Activated CD4-positive, alpha-beta T cell treated with anti-CD3 and anti-CD28 coated beads, Interleukin-2, amount 10 ng/mL, durations not matched to agents 7 days and 5 days (primary cell): ENCODE measurements at regions not wholly inside any gene's neighbourhood (a gene's known extent, or its start where the extent isn't known, plus 50 kb on each side); places are given as distances from the start of the nearest gene placed in this dataset.

Source experiments
- CTCF ChIA-PET: fragments of 350-600 bp; sonication (Branson Sonifier 250); formaldehyde crosslinking; loops from one replicate; lab custom pipeline; 2021; ENCODE audit warnings: antibody characterized with exemption; lab: Charles Lee
- POLR2A ChIA-PET: fragments of 350-600 bp; sonication (Branson Sonifier 250); formaldehyde crosslinking; loops from one replicate; lab custom pipeline; 2021; ENCODE audit warnings: antibody characterized with exemption; lab: Charles Lee
- DNase-seq: peaks from one replicate; pipeline ENCODE4 v3.0.0-alpha.2; 2020
- H3K27ac Mint-ChIP-seq: one replicate; pipeline ENCODE4 v1.8.0; 2021; ENCODE audit warnings: mild to moderate bottlenecking, moderate library complexity, mixed read lengths
- H3K27me3 Mint-ChIP-seq: one replicate; pipeline ENCODE4 v1.8.0; 2021; ENCODE audit warnings: mixed read lengths
- H3K36me3 Mint-ChIP-seq: one replicate; pipeline ENCODE4 v1.8.0; 2021; ENCODE audit warnings: low read depth, mixed read lengths
- H3K4me1 Mint-ChIP-seq: one replicate; pipeline ENCODE4 v1.8.0; 2021; ENCODE audit warnings: mixed read lengths
- H3K4me3 Mint-ChIP-seq: one replicate; pipeline ENCODE4 v1.8.0; 2021; ENCODE audit warnings: mild to moderate bottlenecking, moderate library complexity, mixed read lengths
- H3K9me3 Mint-ChIP-seq: one replicate; pipeline ENCODE4 v1.8.0; 2021; ENCODE audit warnings: mixed read lengths

DNA sequence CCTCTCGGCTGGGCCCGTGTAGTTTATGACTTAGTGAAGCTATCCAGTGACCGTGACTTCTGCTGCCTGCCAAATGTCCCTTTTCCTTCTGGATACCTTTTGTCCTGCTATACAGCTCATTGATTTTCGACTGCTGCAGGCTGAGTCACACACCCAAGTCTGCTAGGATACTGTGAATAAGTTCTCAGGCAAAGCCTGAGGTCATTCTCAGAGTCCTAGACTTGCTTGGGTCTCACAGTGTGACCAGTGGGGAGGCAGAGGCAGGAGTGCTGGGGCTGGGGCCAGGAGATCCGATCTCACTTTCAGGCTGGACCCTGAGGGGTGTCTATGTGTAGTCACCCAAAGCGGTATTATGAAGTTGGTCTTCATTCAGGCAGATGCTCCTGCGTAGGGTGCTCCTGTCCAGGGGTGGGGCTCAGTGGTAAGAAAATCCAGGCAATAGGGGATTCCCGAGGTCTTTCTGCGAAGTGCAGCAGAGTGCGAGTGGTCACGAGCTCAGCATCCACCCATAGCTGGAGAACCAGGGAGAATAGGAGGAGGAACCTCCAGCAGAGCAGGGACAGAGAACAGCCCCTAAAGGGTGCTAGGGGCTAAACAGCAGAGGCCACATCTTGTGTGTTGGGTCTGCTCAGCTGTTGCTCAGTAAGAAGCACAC is 268.6 kb upstream of the NCKAP5 start:
- Mint-ChIP-seq H3K27me3 (no peaks in the 10 kb centered on the region), H3K4me3 (no peak overlapping the region), H3K36me3 (no peaks in the 10 kb centered on the region), H3K9me3 (no peaks in the 10 kb centered on the region), H3K27ac (no peak overlapping the region), H3K4me1 (no peaks in the 10 kb centered on the region)
- POLR2A ChIA-PET: no interaction called here
- CTCF ChIA-PET: no interaction called here
- no peak for DNase-seq

DNA sequence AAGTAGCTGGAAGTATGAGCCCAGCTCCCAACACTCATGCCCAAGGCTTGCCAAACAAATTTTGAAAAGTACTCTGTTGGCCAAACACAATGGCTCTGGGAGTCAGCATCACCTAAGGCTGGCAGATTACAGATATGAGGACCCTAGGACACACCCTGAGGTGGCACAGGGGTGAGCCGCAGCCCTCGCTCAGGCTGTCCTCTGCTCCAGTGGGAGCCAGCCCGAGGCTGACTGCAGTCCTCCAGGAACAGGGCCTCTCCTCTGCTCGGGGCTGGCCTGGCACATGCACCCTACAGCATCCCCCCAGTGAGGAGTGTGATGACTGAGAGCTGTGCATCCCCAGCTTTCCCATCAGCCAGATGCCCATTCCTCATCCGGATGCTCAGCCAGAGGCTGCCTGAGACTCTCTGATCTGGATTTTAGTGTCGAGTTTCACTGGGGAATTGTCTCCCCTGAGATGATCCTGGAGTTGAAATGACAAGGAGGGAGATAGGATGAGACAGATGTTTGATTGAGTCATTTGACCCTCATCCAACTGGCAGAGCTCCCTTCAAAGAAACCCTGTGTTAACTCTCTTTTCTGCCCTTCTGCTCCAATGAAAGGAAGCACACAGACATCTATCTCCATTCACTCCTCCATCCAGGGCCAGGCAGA is 269.3 kb upstream of the NCKAP5 start:
- no peak for DNase-seq
- Mint-ChIP-seq H3K4me1 (no peaks in the 10 kb centered on the region), H3K4me3 (no peak overlapping the region), H3K27ac (no peak overlapping the region), H3K36me3 (no peaks in the 10 kb centered on the region), H3K9me3 (no peaks in the 10 kb centered on the region), H3K27me3 (no peaks in the 10 kb centered on the region)
- POLR2A ChIA-PET: no interaction called here
- CTCF ChIA-PET: no interaction called here

DNA sequence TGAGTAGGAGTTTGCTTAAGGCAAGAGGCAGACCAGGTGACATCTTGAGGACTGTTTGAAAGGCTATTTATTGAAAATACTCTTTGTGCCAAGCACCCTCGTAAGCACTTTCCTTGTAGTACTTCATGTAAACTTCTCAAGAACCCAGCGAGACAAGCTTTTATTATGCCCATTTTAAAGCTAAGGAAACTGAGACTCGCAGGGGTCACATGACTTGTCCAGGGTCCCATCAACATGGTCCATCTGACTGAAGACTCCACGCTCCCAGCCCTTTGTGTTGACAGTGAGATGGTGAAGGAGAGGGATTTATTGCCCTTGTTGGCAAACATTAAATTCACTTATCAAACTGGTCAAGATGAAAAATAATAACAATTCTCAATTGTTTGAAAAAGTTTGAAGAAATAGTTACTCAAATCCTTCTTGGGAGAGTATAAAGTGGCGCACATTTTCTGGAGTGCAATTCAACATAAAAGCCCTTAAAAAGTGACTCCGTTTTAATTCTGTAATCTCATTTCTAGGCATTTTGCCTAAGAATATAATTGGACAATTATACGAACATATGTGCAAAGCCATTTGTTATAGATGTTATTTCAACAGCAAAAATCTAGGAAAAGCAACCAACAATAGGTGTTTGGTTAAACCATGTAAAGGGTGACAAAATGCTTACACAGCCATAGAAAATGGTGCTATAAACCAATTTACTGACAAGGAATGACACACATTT is 270.5 kb upstream of the NCKAP5 start:
- H3K4me1 Mint-ChIP-seq: no peaks in the 10 kb centered on the region
- no peak for DNase-seq
- CTCF ChIA-PET: no interaction called here
- H3K27ac Mint-ChIP-seq: no peak overlapping the region
- no peak overlapping the region for H3K4me3 Mint-ChIP-seq
- no peaks in the 10 kb centered on the region for H3K27me3 Mint-ChIP-seq
- H3K36me3 Mint-ChIP-seq: no peaks in the 10 kb centered on the region
- POLR2A ChIA-PET: no interaction called here
- H3K9me3 Mint-ChIP-seq: no peaks in the 10 kb centered on the region

DNA sequence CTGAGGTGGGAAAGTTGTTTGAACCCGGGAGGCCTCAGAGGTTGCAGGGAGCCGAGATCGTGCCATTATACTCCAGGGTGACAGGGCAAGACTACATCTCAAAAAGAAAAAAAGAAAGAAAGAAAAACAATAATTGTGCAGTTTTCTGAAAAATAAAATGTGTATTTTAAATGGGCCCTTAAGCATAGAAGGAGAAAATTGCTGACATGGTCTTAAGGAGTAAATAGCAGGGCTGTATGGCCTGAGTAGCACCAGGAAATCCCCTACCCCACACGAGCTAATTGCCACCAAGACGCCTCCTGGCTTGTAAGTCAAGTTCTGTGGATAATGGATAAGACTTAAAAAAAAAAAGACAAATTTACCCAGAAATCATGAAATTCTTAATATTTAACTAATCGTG is 271.4 kb upstream of the NCKAP5 start:
- no peak overlapping the region for H3K27ac Mint-ChIP-seq
- no peak for DNase-seq
- H3K9me3 Mint-ChIP-seq: no peaks in the 10 kb centered on the region
- H3K27me3 Mint-ChIP-seq: no peaks in the 10 kb centered on the region
- ChIA-PET CTCF (no interaction called here), POLR2A (no interaction called here)
- H3K36me3 Mint-ChIP-seq: no peaks in the 10 kb centered on the region
- H3K4me1 Mint-ChIP-seq: no peaks in the 10 kb centered on the region
- H3K4me3 Mint-ChIP-seq: no peak overlapping the region

GRCh38 chr2:133840761-133841160 is 272.5 kb upstream of the NCKAP5 start:
- no peaks in the 10 kb centered on the region for H3K4me1 Mint-ChIP-seq
- no peaks in the 10 kb centered on the region for H3K9me3 Mint-ChIP-seq
- POLR2A ChIA-PET: interaction anchor here (0.6 kb wide), 1 partner anchor 26 kb away, joined by 5 read pairs; no protein-coding TSS in a partner anchor
- CTCF ChIA-PET: interaction anchor here (0.6 kb wide), 1 partner anchor 977 kb away, joined by 4 read pairs; no protein-coding TSS in a partner anchor
- H3K27ac Mint-ChIP-seq: no peak overlapping the region
- DNase-seq: no peak
- no peak overlapping the region for H3K4me3 Mint-ChIP-seq
- H3K27me3 Mint-ChIP-seq: peaks cover 1% of the 10 kb centered on the region
- no peaks in the 10 kb centered on the region for H3K36me3 Mint-ChIP-seq

- no peaks in the 10 kb centered on the region for H3K4me1 Mint-ChIP-seq
- no peak overlapping the region for H3K4me3 Mint-ChIP-seq
- H3K9me3 Mint-ChIP-seq: no peaks in the 10 kb centered on the region
- H3K27ac Mint-ChIP-seq: no peak overlapping the region
- peaks cover 6% of the 10 kb centered on the region for H3K27me3 Mint-ChIP-seq
- H3K36me3 Mint-ChIP-seq: no peaks in the 10 kb centered on the region
- POLR2A ChIA-PET: no interaction called here
- no peak for DNase-seq
- CTCF ChIA-PET: no interaction called here
Observed at GRCh38 chr2:133841900-133842299, 273.6 kb upstream of the NCKAP5 start.

GRCh38 chr2:133842446-133842845 is 274.2 kb upstream of the NCKAP5 start:
- Mint-ChIP-seq H3K9me3 (no peaks in the 10 kb centered on the region), H3K4me3 (no peak overlapping the region), H3K36me3 (no peaks in the 10 kb centered on the region), H3K27ac (no peak overlapping the region), H3K27me3 (peaks cover 7% of the 10 kb centered on the region), H3K4me1 (no peaks in the 10 kb centered on the region)
- ChIA-PET POLR2A (no interaction called here), CTCF (no interaction called here)
- DNase-seq: no peak

GRCh38 chr2:133843091-133843490 is 274.8 kb upstream of the NCKAP5 start:
- Mint-ChIP-seq H3K9me3 (no peaks in the 10 kb centered on the region), H3K4me3 (no peak overlapping the region), H3K4me1 (no peaks in the 10 kb centered on the region), H3K27ac (no peak overlapping the region), H3K27me3 (peaks cover 9% of the 10 kb centered on the region), H3K36me3 (no peaks in the 10 kb centered on the region)
- no peak for DNase-seq
- ChIA-PET POLR2A (no interaction called here), CTCF (interaction anchor here (0.6 kb wide), 1 partner anchor 1063 kb away, joined by 4 read pairs; no protein-coding TSS in a partner anchor)

DNA sequence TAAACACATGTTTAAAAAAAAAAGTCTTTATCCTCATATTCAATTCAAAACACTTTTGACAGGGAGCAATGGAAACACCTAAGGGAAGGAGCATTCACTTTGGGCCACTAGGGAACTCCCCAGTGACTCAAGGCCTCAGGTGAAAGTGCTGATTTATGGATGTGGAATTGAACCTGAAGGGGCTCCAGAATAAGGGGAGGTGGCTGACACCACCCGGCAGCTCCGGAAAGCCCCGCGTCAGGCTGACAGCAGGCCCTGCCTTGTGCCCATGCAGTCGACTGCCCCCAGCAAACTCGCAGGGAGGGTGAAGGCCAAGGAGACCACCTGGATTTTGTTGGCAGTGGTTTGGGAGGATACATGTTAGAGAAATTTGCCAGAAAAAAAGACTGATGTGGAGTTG is 275.3 kb upstream of the NCKAP5 start:
- Mint-ChIP-seq H3K9me3 (no peaks in the 10 kb centered on the region), H3K4me3 (no peak overlapping the region), H3K36me3 (no peaks in the 10 kb centered on the region), H3K4me1 (no peaks in the 10 kb centered on the region), H3K27me3 (peaks cover 9% of the 10 kb centered on the region), H3K27ac (no peak overlapping the region)
- no peak for DNase-seq
- CTCF ChIA-PET: interaction anchor here (0.6 to 1.4 kb wide), 4 partner anchors 11 to 1301 kb away, joined by 3 to 4 read pairs (median 4); no protein-coding TSS in a partner anchor
- POLR2A ChIA-PET: no interaction called here

DNA sequence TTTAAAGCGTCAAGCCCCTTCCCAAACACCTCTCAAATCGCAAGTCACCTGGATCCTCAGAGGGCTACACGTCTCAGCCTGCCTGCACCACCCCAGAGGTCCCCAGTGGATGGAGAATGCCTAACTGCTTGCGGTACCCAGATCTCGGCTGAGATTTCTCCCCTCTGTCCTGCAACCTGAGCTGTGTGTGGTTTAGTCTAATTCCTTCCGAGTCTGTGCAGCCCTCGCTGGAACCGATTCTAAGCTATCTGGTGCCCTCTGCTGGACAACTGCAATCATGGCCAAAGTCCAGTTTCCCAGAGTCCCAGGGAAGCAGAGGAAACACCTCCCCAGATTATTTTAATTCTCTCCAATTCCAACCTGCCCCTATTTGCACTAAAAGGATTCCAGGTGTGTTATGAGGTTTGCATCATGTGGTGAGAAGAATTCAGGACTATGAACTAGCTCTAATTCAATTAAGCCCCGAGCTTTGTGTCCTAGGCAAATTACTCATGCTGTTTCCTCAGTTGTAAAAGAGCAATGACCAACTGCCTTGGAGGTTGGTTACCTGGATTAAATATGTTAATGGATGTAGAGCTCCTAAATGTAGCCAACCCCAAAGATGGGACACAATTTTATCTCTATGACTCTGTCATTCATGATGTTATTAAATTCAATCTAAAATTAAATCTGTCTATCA is 276.1 kb upstream of the NCKAP5 start:
- H3K27me3 Mint-ChIP-seq: peaks cover 9% of the 10 kb centered on the region
- ChIA-PET CTCF (interaction anchor here (1.2 to 1.6 kb wide), 4 partner anchors 11 to 1302 kb away, joined by 3 to 4 read pairs (median 3); no protein-coding TSS in a partner anchor), POLR2A (interaction anchor here (0.5 kb wide), 1 partner anchor 1171 kb away, joined by 3 read pairs; no protein-coding TSS in a partner anchor)
- H3K36me3 Mint-ChIP-seq: no peaks in the 10 kb centered on the region
- H3K27ac Mint-ChIP-seq: no peak overlapping the region
- H3K4me3 Mint-ChIP-seq: no peak overlapping the region
- DNase-seq: peak; percentile 65
- H3K4me1 Mint-ChIP-seq: no peaks in the 10 kb centered on the region
- no peaks in the 10 kb centered on the region for H3K9me3 Mint-ChIP-seq

GRCh38 chr2:133846476-133846875 is 278.2 kb upstream of the NCKAP5 start:
- no peak overlapping the region for H3K27ac Mint-ChIP-seq
- no peak for DNase-seq
- CTCF ChIA-PET: no interaction called here

DNA sequence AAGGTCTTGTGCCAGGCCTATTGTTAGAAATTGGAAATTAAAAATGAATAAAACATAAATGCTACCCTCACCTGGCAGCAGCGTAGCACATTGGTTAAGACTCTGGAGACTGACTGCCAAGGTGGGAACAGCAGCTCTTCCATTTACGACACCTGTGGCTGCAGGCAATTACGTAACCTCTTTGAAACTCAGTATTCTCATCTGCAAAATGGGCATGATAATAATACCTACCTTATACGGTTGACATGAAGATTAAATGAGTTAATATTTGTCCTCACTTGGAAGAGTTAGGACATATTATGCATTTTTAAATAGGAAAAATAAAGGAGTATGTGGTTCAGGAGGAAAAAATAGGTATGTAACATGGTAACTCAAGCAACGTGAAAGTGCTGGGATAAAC is 279.3 kb upstream of the NCKAP5 start:
- H3K9me3 Mint-ChIP-seq: no peaks in the 10 kb centered on the region
- H3K4me1 Mint-ChIP-seq: no peaks in the 10 kb centered on the region
- no peak overlapping the region for H3K4me3 Mint-ChIP-seq
- CTCF ChIA-PET: no interaction called here
- H3K27ac Mint-ChIP-seq: no peak overlapping the region
- POLR2A ChIA-PET: no interaction called here
- H3K27me3 Mint-ChIP-seq: peaks cover 9% of the 10 kb centered on the region
- H3K36me3 Mint-ChIP-seq: no peaks in the 10 kb centered on the region
- DNase-seq: no peak

More at GRCh38 chr2:133846476-133846875, 278.2 kb upstream of the NCKAP5 start:
- Mint-ChIP-seq H3K4me1 (no peaks in the 10 kb centered on the region), H3K36me3 (no peaks in the 10 kb centered on the region), H3K4me3 (no peak overlapping the region), H3K27me3 (peaks cover 9% of the 10 kb centered on the region), H3K9me3 (no peaks in the 10 kb centered on the region)
- POLR2A ChIA-PET: no interaction called here
